ENCODE measurements at regions not wholly inside any gene's neighbourhood (a gene's known extent, or its start where the extent isn't known, plus 50 kb on each side); places are given as distances from the start of the nearest gene placed in this dataset.
A peak's percentile ranks its signal among the peaks of the same experiment; 100 is the strongest.

DNA sequence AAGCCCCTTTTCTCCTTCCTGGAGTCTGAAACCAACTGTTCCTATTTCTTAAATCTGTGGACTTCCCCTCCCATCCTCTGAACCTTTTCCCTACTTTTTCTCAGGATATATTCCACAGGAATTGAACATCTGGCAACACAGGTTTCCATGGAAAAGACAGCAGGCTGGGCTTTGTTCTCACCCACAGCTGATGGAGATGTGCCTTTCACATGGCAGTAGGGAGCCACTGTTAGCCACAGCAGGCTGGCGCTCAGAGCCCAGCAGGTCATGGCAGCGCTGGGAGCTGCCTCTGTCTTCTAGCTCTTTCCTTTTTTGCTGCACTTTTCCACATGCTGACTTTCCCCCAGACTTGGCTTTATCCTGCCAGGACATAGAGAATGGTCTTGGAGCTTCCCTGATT, 116.4 kb upstream of the NLRP1 start:
- Histone ChIP-seq H3K79me2 (ENCODE audit: insufficient read depth, low read length) (no peaks in the 10 kb centered on the region), H3K9ac (ENCODE audit: extremely low read depth, insufficient read length, low read length) (no peak overlapping the region), H3K23ac (ENCODE audit: insufficient read length, low read depth, low read length) (no peak overlapping the region), H3K4me1 (ENCODE audit: insufficient read depth, low read length) (peaks cover 5% of the 10 kb centered on the region; the same call in 1 of the 2 replicates), H3K4me2 (ENCODE audit: insufficient read depth, insufficient read length, low read length) (no peak overlapping the region), H2BK12ac (ENCODE audit: insufficient read length, low read depth, low read length) (no peak overlapping the region), H3K56ac (ENCODE audit: insufficient read length, low read depth, low read length) (no peak overlapping the region), H2AFZ (ENCODE audit: low read length) (no peak overlapping the region), H2BK5ac (ENCODE audit: insufficient read length, low read length) (no peak overlapping the region), H3K23me2 (ENCODE audit: insufficient read length, low read depth, low read length, poor library complexity, severe bottlenecking) (no peaks in the 10 kb centered on the region), H3K79me1 (ENCODE audit: insufficient read depth, low read depth, low read length, poor library complexity, severe bottlenecking) (no peaks in the 10 kb centered on the region), H2BK20ac (ENCODE audit: low read depth, low read length, poor library complexity, severe bottlenecking) (no peak overlapping the region), H2BK15ac (ENCODE audit: low read depth, low read length) (no peak overlapping the region), H3K14ac (ENCODE audit: insufficient read depth, low read length) (no peak overlapping the region; the same call in 1 of the 2 replicates), H4K5ac (ENCODE audit: insufficient read length, low read depth, low read length) (no peak overlapping the region), H3K27me3 (ENCODE audit: insufficient read depth, low read length) (no peaks in the 10 kb centered on the region), H3K9me3 (ENCODE audit: control insufficient read depth, low read depth, low read length) (no peaks in the 10 kb centered on the region), H3K27ac (ENCODE audit: insufficient read length, low read depth, low read length) (no peak overlapping the region), H3K18ac (ENCODE audit: insufficient read length, low read depth, low read length) (no peak overlapping the region), H3K4ac (ENCODE audit: low read depth, low read length) (no peak overlapping the region), H4K91ac (ENCODE audit: insufficient read length, low read depth, low read length) (no peak overlapping the region), H4K8ac (replicated peaks; ENCODE audit: insufficient read length, low read depth, low read length) (no peak overlapping the region), H3T11ph (ENCODE audit: low read length) (no peak overlapping the region), H2AK5ac (ENCODE audit: insufficient read length, low read length) (no peak overlapping the region), H4K20me1 (ENCODE audit: control insufficient read depth, insufficient read depth, insufficient read length) (no peaks in the 10 kb centered on the region), H2BK120ac (ENCODE audit: low read depth, low read length, poor library complexity, severe bottlenecking) (no peak overlapping the region)
- H3K27me3 Mint-ChIP-seq (ENCODE audit: low read depth), result no peaks in the 10 kb centered on the region
- H3K4me1 Mint-ChIP-seq, result peaks cover 77 to 82% of the 10 kb centered on the region in 2 experiments
- no CpG with 5 or more reads among the region's 2 CpGs for WGBS (ENCODE audit: extremely low coverage, insufficient read length, low lambda C conversion rate)
- peak overlapping the region; percentile 52 to 92 (median 83); a peak in 5 of 7 replicates for H3K27ac Mint-ChIP-seq
- H3K36me3 Mint-ChIP-seq (ENCODE audit: insufficient read depth in 1 of 3, low read depth in 3 of 3), result peaks cover 0 to 2% (median 0%) of the 10 kb centered on the region in 3 experiments; a peak in 1 of 7 replicates
- TF ChIP-seq, protein P1, sequence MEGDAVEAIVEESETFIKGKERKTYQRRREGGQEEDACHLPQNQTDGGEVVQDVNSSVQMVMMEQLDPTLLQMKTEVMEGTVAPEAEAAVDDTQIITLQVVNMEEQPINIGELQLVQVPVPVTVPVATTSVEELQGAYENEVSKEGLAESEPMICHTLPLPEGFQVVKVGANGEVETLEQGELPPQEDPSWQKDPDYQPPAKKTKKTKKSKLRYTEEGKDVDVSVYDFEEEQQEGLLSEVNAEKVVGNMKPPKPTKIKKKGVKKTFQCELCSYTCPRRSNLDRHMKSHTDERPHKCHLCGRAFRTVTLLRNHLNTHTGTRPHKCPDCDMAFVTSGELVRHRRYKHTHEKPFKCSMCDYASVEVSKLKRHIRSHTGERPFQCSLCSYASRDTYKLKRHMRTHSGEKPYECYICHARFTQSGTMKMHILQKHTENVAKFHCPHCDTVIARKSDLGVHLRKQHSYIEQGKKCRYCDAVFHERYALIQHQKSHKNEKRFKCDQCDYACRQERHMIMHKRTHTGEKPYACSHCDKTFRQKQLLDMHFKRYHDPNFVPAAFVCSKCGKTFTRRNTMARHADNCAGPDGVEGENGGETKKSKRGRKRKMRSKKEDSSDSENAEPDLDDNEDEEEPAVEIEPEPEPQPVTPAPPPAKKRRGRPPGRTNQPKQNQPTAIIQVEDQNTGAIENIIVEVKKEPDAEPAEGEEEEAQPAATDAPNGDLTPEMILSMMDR (conservative IDR thresholded peaks at IDR 0.05), result no peak
- peaks cover 0 to 24% of the 10 kb centered on the region in 2 experiments; a peak in 4 of 5 replicates for H3K9me3 Mint-ChIP-seq
- DNase-seq, result no peak
- H3K4me3 Mint-ChIP-seq, result peak overlapping the region; percentile 34 to 40; a peak in 2 of 5 replicates
